Lung (tissue), 11 donors: ENCODE measurements at regions not wholly inside any gene's neighbourhood (a gene's known extent, or its start where the extent isn't known, plus 50 kb on each side); places are given as distances from the start of the nearest gene placed in this dataset.

Experiments used
- ATAC-seq: fragments of 200-7000 bp; cut with Tn5 transposase; one replicate; pipeline ENCODE4 v1.9.1; 2020; ENCODE audit warnings: moderate number of reproducible peaks; ENCODE audit not compliant: insufficient read depth, low FRiP score
- DNase-seq, 3 donors: peaks; one replicate each; pipeline ENCODE4 v3.0.0-alpha.2; 2013 to 2017
- H3K27ac ChIP-seq, 2 donors: one replicate each; pipeline ENCODE4 v1.5.1; 2013; ENCODE audit warnings: mild to moderate bottlenecking in 2 of 2, moderate library complexity in 2 of 2, control low read depth in 1 of 2, inconsistent platforms in 1 of 2, low read depth in 1 of 2, low read length in 1 of 2
- H3K27me3 ChIP-seq, 3 donors: one replicate each; pipeline ENCODE4 v1.5.1; 2013; ENCODE audit warnings: low read length in 2 of 3; ENCODE audit not compliant: control insufficient read depth in 3 of 3, insufficient read depth in 3 of 3
- H3K36me3 ChIP-seq, 4 donors: one replicate each; pipeline ENCODE4 v1.5.1; 2013; ENCODE audit warnings: low read length in 4 of 4, mild to moderate bottlenecking in 1 of 4, moderate library complexity in 1 of 4; ENCODE audit not compliant: control insufficient read depth in 4 of 4, insufficient read depth in 4 of 4
- H3K4me1 ChIP-seq, 5 donors: one replicate each; pipeline ENCODE4 v1.5.1; 2013; ENCODE audit warnings: low read length in 5 of 5, mild to moderate bottlenecking in 2 of 5, moderate library complexity in 1 of 5; ENCODE audit not compliant: control insufficient read depth in 5 of 5, insufficient read depth in 5 of 5
- H3K4me3 ChIP-seq: one replicate; pipeline ENCODE4 v1.5.1; 2013; ENCODE audit warnings: mild to moderate bottlenecking, control low read depth, moderate library complexity
- H3K9ac ChIP-seq, 2 donors: one replicate each; pipeline ENCODE4 v1.5.1; 2013; ENCODE audit warnings: low read length in 2 of 2, control low read depth in 1 of 2; ENCODE audit not compliant: insufficient read depth in 1 of 2
- H3K9me3 ChIP-seq, 4 donors: one replicate each; pipeline ENCODE4 v1.5.1; 2013; ENCODE audit warnings: low read length in 3 of 4, mild to moderate bottlenecking in 1 of 4, moderate library complexity in 1 of 4; ENCODE audit not compliant: control insufficient read depth in 4 of 4, insufficient read depth in 3 of 4
- WGBS, 2 donors: extraction: QIAGEN DNeasy Blood & Tissue Kit; methylation state at CpG; one replicate each; pipeline ENCODE4 v1.1.7; 2013; 5-methylcytosine and 5-hydroxymethylcytosine counted together
- TF ChIP-seq, protein P1 (sequence below): IDR thresholded peaks from 2 replicates; pipeline ENCODE4 v1.5.1; 2012; ENCODE audit warnings: mild to moderate bottlenecking; ENCODE audit errors: control extremely low read depth, extremely low read depth
- donor health status: control.
- donor health status: control.
- donor health status: Bipolar disorder and iron deficiency.
- donor health status: healthy.
- donor health status: DM: yes; HTN: yes; CAD: no.

- Histone ChIP-seq H3K9ac (no peak overlapping the region), H3K4me1 (no peaks in the 10 kb centered on the region), H3K27me3 (no peaks in the 10 kb centered on the region), H3K9me3 (no peaks in the 10 kb centered on the region), H3K36me3 (no peaks in the 10 kb centered on the region), H3K4me3 (no peak overlapping the region), H3K27ac (no peak overlapping the region)
- TF ChIP-seq, protein P1, sequence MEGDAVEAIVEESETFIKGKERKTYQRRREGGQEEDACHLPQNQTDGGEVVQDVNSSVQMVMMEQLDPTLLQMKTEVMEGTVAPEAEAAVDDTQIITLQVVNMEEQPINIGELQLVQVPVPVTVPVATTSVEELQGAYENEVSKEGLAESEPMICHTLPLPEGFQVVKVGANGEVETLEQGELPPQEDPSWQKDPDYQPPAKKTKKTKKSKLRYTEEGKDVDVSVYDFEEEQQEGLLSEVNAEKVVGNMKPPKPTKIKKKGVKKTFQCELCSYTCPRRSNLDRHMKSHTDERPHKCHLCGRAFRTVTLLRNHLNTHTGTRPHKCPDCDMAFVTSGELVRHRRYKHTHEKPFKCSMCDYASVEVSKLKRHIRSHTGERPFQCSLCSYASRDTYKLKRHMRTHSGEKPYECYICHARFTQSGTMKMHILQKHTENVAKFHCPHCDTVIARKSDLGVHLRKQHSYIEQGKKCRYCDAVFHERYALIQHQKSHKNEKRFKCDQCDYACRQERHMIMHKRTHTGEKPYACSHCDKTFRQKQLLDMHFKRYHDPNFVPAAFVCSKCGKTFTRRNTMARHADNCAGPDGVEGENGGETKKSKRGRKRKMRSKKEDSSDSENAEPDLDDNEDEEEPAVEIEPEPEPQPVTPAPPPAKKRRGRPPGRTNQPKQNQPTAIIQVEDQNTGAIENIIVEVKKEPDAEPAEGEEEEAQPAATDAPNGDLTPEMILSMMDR: no peak
- WGBS, 2 donors: 54 to 77% methylated on average over 5 of the region's 5 CpGs
- no peak for DNase-seq
- no peak for ATAC-seq
Measured at GRCh38 chr2:125526093-125526492, 1129.9 kb upstream of the GYPC start.

DNA sequence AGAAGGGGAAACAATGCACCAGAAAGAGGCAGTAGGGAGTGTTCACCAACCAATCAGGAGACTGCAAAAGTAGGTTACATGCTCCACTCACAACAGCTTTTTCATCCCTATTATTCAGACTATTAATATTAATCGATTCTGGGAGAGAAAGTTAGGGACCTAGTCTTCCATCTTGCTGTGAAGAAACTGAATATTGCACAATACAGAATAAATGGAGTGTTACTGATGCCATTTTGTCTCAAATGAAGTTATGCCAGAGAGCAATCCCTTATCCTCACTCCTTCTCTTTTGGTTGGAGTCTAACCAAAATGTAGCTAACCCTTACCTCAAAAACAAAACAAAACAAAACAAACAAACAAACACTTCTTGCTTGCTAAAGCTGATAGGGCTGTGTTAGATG is 1120.9 kb upstream of the GYPC start:
- H3K27ac ChIP-seq: no peak overlapping the region
- ATAC-seq (no peak), DNase-seq (no peak)
- H3K9me3 ChIP-seq: no peaks in the 10 kb centered on the region
- no peaks in the 10 kb centered on the region for H3K36me3 ChIP-seq
- no peaks in the 10 kb centered on the region for H3K4me1 ChIP-seq
- H3K27me3 ChIP-seq: no peaks in the 10 kb centered on the region
- H3K9ac ChIP-seq: no peak overlapping the region
- TF ChIP-seq, protein P1: no peak
- 55 to 63% methylated on average over 1 of the region's 1 CpG for WGBS, 2 donors
- H3K4me3 ChIP-seq: no peak overlapping the region

GRCh38 chr2:125543968-125544514 is 1111.9 kb upstream of the GYPC start:
- Histone ChIP-seq H3K27ac (no peak overlapping the region), H3K36me3 (no peaks in the 10 kb centered on the region), H3K4me1 (no peaks in the 10 kb centered on the region), H3K4me3 (no peak overlapping the region), H3K9me3 (no peaks in the 10 kb centered on the region), H3K27me3 (no peaks in the 10 kb centered on the region), H3K9ac (no peak overlapping the region)
- TF ChIP-seq, protein P1: no peak
- DNase-seq (no peak), ATAC-seq (no peak)
- WGBS, 2 donors: 89 to 92% methylated on average over 1 of the region's 1 CpG

DNA sequence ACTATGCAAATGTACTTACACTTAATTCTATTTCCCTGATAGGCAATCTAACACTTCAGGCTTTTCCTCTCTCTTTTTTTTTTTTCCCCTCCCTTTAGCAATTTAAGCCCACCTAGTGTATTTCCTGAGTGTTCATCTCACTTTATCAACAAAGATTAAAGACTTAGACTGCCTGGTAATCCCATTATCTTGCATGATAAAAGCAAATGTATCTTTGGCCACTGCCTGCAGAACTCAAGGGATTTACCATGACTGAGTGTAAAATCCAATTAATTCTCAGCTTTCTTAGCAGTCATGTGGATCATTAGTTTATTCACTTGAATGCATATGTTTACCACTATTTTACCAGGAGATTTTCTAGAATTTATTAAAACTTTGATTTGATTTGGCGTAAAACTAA is 1102.2 kb upstream of the GYPC start:
- TF ChIP-seq, protein P1: no peak
- 92 to 95% methylated on average over 1 of the region's 1 CpG for WGBS, 2 donors
- no peaks in the 10 kb centered on the region for H3K4me1 ChIP-seq
- DNase-seq (no peak), ATAC-seq (no peak)
- no peaks in the 10 kb centered on the region for H3K36me3 ChIP-seq
- no peaks in the 10 kb centered on the region for H3K27me3 ChIP-seq
- no peaks in the 10 kb centered on the region for H3K9me3 ChIP-seq
- no peak overlapping the region for H3K9ac ChIP-seq
- no peak overlapping the region for H3K27ac ChIP-seq
- no peak overlapping the region for H3K4me3 ChIP-seq
